H1 (cell line): ENCODE measurements at regions not wholly inside any gene's neighbourhood (a gene's known extent, or its start where the extent isn't known, plus 50 kb on each side); places are given as distances from the start of the nearest gene placed in this dataset.

Source experiments
- CTCF ChIA-PET: fragments of 300-600 bp; sonication (Branson Sonifier 250); formaldehyde crosslinking; loops from one replicate; lab custom pipeline; 2021; ENCODE audit not compliant: partially characterized antibody; lab: Charles Lee
- POLR2A ChIA-PET: fragments of 300-600 bp; sonication (Branson Sonifier 250); formaldehyde crosslinking; loops from one replicate; lab custom pipeline; 2021; ENCODE audit warnings: inconsistent platforms; ENCODE audit not compliant: partially characterized antibody; lab: Charles Lee
- DNase-seq, 2 experiments: peaks; one replicate each; pipeline versions ENCODE4 v3.0.0 to v3.0.0-alpha.2; 2010 to 2022; ENCODE audit warnings: low spot score in 2 of 2, low read depth in 1 of 2, mixed read lengths in 1 of 2
- FAIRE-seq: peaks from 2 replicates; lab custom pipeline; 2011; peaks lifted over from hg19 to GRCh38; lab: Jason Lieb, UNC
- H2AFZ ChIP-seq: 2 replicates; pipeline ENCODE4 v1.8.1; 2012; ENCODE audit warnings: low read length, inconsistent platforms
- H2AK5ac ChIP-seq: 2 replicates; pipeline ENCODE4 v1.6.1; 2013; ENCODE audit warnings: low read depth, low read length
- H2BK120ac ChIP-seq: replicated peaks from 2 replicates; pipeline ENCODE3; 2013; ENCODE audit warnings: low read depth, low read length, inconsistent platforms
- H2BK12ac ChIP-seq: 2 replicates; pipeline ENCODE4 v1.6.1; 2013; ENCODE audit warnings: low read depth, low read length
- H2BK15ac ChIP-seq: 2 replicates; pipeline ENCODE4 v1.6.1; 2013; ENCODE audit warnings: low read length
- H2BK20ac ChIP-seq: 2 replicates; pipeline ENCODE4 v1.6.1; 2013; ENCODE audit warnings: low read length
- H2BK5ac ChIP-seq: 2 replicates; pipeline ENCODE4 v1.6.1; 2013; ENCODE audit warnings: low read depth, low read length
- H3K14ac ChIP-seq: 2 replicates; pipeline ENCODE4 v1.6.1; 2013; ENCODE audit warnings: inconsistent platforms; ENCODE audit not compliant: insufficient read length
- H3K18ac ChIP-seq: 2 replicates; pipeline ENCODE4 v1.6.1; 2013; ENCODE audit warnings: low read length; ENCODE audit errors: extremely low read depth
- H3K23ac ChIP-seq: 2 replicates; pipeline ENCODE4 v1.6.1; 2013; ENCODE audit warnings: inconsistent platforms; ENCODE audit not compliant: insufficient read length
- H3K23me2 ChIP-seq: 2 replicates; pipeline ENCODE4 v1.6.1; 2013; ENCODE audit warnings: low read depth, low read length
- H3K27ac ChIP-seq: 2 replicates; pipeline ENCODE4 v1.6.1; 2011; ENCODE audit warnings: low read depth, low read length, inconsistent platforms
- H3K27me3 ChIP-seq, 4 experiments: replicated peaks in 1 of 4; 1 replicate in 1 of 4; 2 replicates in 3 of 4; pipeline versions ENCODE4 v1.6.1 to v1.8.1; 2011 to 2013; ENCODE audit warnings: low read length in 3 of 4, mild to moderate bottlenecking in 3 of 4, inconsistent platforms in 2 of 4, mixed read lengths in 2 of 4, moderate library complexity in 1 of 4; ENCODE audit not compliant: control insufficient read depth in 3 of 4, insufficient read depth in 3 of 4; ENCODE audit errors: extremely low read depth in 1 of 4
- H3K36me3 ChIP-seq, 4 experiments: 2 replicates each; pipeline versions ENCODE4 v1.6.1 to v1.8.1; 2011 to 2013; ENCODE audit warnings: mild to moderate bottlenecking in 4 of 4, low read length in 3 of 4, moderate library complexity in 2 of 4, control low read depth in 1 of 4, inconsistent platforms in 1 of 4; ENCODE audit not compliant: insufficient read depth in 4 of 4, control insufficient read depth in 2 of 4
- H3K4ac ChIP-seq: replicated peaks from 2 replicates; pipeline ENCODE3; 2013; ENCODE audit warnings: low read length, low read depth, mixed read lengths, inconsistent platforms; ENCODE audit not compliant: insufficient read length
- H3K4me1 ChIP-seq, 4 experiments: replicated peaks in 1 of 4; 1 replicate in 1 of 4; 2 replicates in 3 of 4; pipeline versions ENCODE4 v1.6.1 to v1.8.1; 2011 to 2013; ENCODE audit warnings: low read length in 3 of 4, inconsistent platforms in 2 of 4, mixed read lengths in 1 of 4; ENCODE audit not compliant: insufficient read depth in 4 of 4, control insufficient read depth in 3 of 4
- H3K4me2 ChIP-seq, 2 experiments: 2 replicates each; pipeline versions ENCODE4 v1.6.1 to v1.8.1; 2011 to 2013; ENCODE audit warnings: low read depth in 2 of 2, low read length in 2 of 2, control low read depth in 1 of 2, inconsistent platforms in 1 of 2, mild to moderate bottlenecking in 1 of 2; ENCODE audit not compliant: insufficient read depth in 1 of 2
- H3K4me3 ChIP-seq, 4 experiments: fragments of 200-600, 300-600 bp in 1 of 4; sonication (generic), shearing (Covaris generic), sonication (Bioruptor Twin) in 1 of 4; 2 replicates each; pipeline versions ENCODE4 v1.5.1 to v1.8.1; 2011 to 2016; ENCODE audit warnings: low read length in 4 of 4, low read depth in 3 of 4, control low read depth in 2 of 4, inconsistent platforms in 2 of 4, mild to moderate bottlenecking in 2 of 4, mixed read lengths in 1 of 4, moderate library complexity in 1 of 4; ENCODE audit not compliant: insufficient read depth in 2 of 4; ENCODE audit errors: extremely low read depth in 1 of 4
- H3K56ac ChIP-seq: replicated peaks from 2 replicates; pipeline ENCODE3; 2013; ENCODE audit warnings: low read depth, mild to moderate bottlenecking, mixed read lengths, low read length, inconsistent platforms; ENCODE audit not compliant: insufficient read length
- H3K79me1 ChIP-seq: 2 replicates; pipeline ENCODE4 v1.6.1; 2013; ENCODE audit warnings: low read depth, low read length, control low read depth
- H3K79me2 ChIP-seq, 2 experiments: 2 replicates each; pipeline versions ENCODE4 v1.6.1 to v1.8.1; 2012 to 2013; ENCODE audit warnings: low read length in 2 of 2, mild to moderate bottlenecking in 2 of 2, inconsistent platforms in 1 of 2; ENCODE audit not compliant: insufficient read depth in 2 of 2, control insufficient read depth in 1 of 2
- H3K9ac ChIP-seq, 4 experiments: replicated peaks in 1 of 4; 1 replicate in 1 of 4; 2 replicates in 3 of 4; pipeline versions ENCODE4 v1.6.1 to v1.8.1; 2011 to 2013; ENCODE audit warnings: low read depth in 3 of 4, low read length in 3 of 4, control low read depth in 2 of 4, mild to moderate bottlenecking in 2 of 4, moderate library complexity in 2 of 4, inconsistent platforms in 1 of 4; ENCODE audit errors: extremely low read depth in 1 of 4
- H3K9me3 ChIP-seq, 2 experiments: 2 replicates each; pipeline versions ENCODE4 v1.6.1 to v1.8.1; 2012 to 2013; ENCODE audit warnings: mild to moderate bottlenecking in 2 of 2, moderate library complexity in 2 of 2, control low read depth in 1 of 2, inconsistent platforms in 1 of 2, low read depth in 1 of 2, low read length in 1 of 2, mixed read lengths in 1 of 2; ENCODE audit not compliant: insufficient read depth in 2 of 2
- H4K20me1 ChIP-seq, 2 experiments: replicated peaks in 1 of 2; 2 replicates each; pipeline versions ENCODE3 to v1.8.1; 2011 to 2013; ENCODE audit warnings: inconsistent platforms in 2 of 2, low read length in 2 of 2, mild to moderate bottlenecking in 1 of 2; ENCODE audit not compliant: insufficient read depth in 2 of 2, control insufficient read depth in 1 of 2
- H4K5ac ChIP-seq: 2 replicates; pipeline ENCODE4 v1.6.1; 2013; ENCODE audit warnings: low read length, low read depth, mixed read lengths, inconsistent platforms; ENCODE audit not compliant: insufficient read length
- H4K8ac ChIP-seq: 2 replicates; pipeline ENCODE4 v1.8.0; 2013; ENCODE audit warnings: mild to moderate bottlenecking, moderate library complexity, low read length, inconsistent platforms; ENCODE audit not compliant: insufficient read depth; ENCODE audit errors: extremely low read depth
- H4K91ac ChIP-seq: replicated peaks from 2 replicates; pipeline ENCODE3; 2013; ENCODE audit warnings: low read length, mixed read lengths, inconsistent platforms; ENCODE audit not compliant: insufficient read length
- TBP ChIP-seq: IDR thresholded peaks from 2 replicates; pipeline ENCODE4 v1.6.1; 2011; ENCODE audit warnings: low read depth, low read length, improper control_type of control experiment
- WGBS, 2 experiments: shearing (Covaris generic) in 1 of 2; methylation state at CpG; one replicate each; pipeline versions ENCODE4 v1.1.6 to v1.1.7; 2013 to 2015; ENCODE audit warnings: low lambda C conversion rate in 2 of 2, mixed read lengths in 2 of 2, inconsistent platforms in 1 of 2, low coverage in 1 of 2, missing lambda C conversion rate in 1 of 2; ENCODE audit not compliant: insufficient replicate concordance in 2 of 2, insufficient coverage in 1 of 2, insufficient read length in 1 of 2; ENCODE audit errors: extremely low coverage in 1 of 2, missing lambda C conversion rate in 1 of 2; 5-methylcytosine and 5-hydroxymethylcytosine counted together

DNA sequence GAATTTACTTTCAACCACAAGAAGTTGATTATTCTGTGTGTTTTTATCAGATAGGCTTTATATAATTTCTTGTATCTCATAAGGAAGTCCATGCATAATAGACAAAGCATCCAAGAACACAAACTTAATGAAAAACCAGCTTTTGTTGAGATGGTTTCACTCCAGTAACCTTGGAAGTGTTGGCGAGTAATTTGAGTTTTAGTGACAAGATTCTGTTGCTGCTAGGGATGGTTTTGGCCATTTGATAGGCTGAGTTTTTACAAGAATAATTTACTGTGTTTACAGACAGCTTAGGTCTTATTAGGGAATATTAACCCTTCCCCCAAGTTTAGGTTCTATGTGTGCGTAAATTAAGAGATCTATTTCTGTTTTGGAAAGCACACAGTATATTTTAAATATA, 513.6 kb downstream of the USP25 start:
- Histone ChIP-seq H4K91ac (no peak overlapping the region), H2BK15ac (no peak overlapping the region), H3K27ac (no peak overlapping the region), H3K4me1 (no peaks in the 10 kb centered on the region; a peak in 1 of 7 replicates), H2AK5ac (no peak overlapping the region), H4K20me1 (peaks cover 0 to 2% of the 10 kb centered on the region in 2 experiments), H4K5ac (no peak overlapping the region), H2BK5ac (no peak overlapping the region), H3K9ac (no peak overlapping the region), H3K4me2 (no peak overlapping the region), H3K79me2 (no peaks in the 10 kb centered on the region), H3K18ac (no peak overlapping the region), H3K27me3 (peaks cover 5 to 17% (median 8%) of the 10 kb centered on the region in 4 experiments), H3K36me3 (no peaks in the 10 kb centered on the region), H2AFZ (no peak overlapping the region), H3K14ac (no peak overlapping the region), H3K9me3 (no peaks in the 10 kb centered on the region), H2BK12ac (no peak overlapping the region), H3K23me2 (no peaks in the 10 kb centered on the region), H3K4ac (no peak overlapping the region), H3K79me1 (no peaks in the 10 kb centered on the region), H2BK20ac (no peak overlapping the region), H3K56ac (no peak overlapping the region), H4K8ac (no peak overlapping the region), H3K4me3 (no peak overlapping the region), H3K23ac (no peak overlapping the region), H2BK120ac (no peak overlapping the region)
- DNase-seq (no peak), FAIRE-seq (no peak)
- POLR2A ChIA-PET, result no interaction called here
- CTCF ChIA-PET, result no interaction called here
- WGBS, 2 experiments, result 90% methylated on average over 2 of the region's 2 CpGs; no CpG with 5 or more reads in 1 of the 2 experiments
- no peak for TF ChIP-seq TBP
